ENCODE measurements at regions not wholly inside any gene's neighbourhood (a gene's known extent, or its start where the extent isn't known, plus 50 kb on each side); places are given as distances from the start of the nearest gene placed in this dataset.
"Not testable (repeated sequence)": the region's sequence is repeated elsewhere in the genome, so short reads cannot be mapped to it uniquely, and the experiment has no call there.

GRCh38 chr12:114491916-114492315 lies 86.0 kb upstream of the TBX5 start:
- no peaks in the 10 kb centered on the region for H3K4me1 Mint-ChIP-seq (ENCODE audit: low read depth in 2 of 2)
- H3K4me3 Mint-ChIP-seq = no peak overlapping the region
- H3K27me3 Mint-ChIP-seq = peaks cover 6 to 11% of the 10 kb centered on the region in 2 donors
- no peak overlapping the region for H3K27ac Mint-ChIP-seq
- no peak for DNase-seq
- H3K9me3 Mint-ChIP-seq = peaks cover 0 to 9% of the 10 kb centered on the region in 2 donors
- ATAC-seq (replicated peaks) = no peak
- H3K36me3 Mint-ChIP-seq (ENCODE audit: insufficient read depth) = no peaks in the 10 kb centered on the region

DNA sequence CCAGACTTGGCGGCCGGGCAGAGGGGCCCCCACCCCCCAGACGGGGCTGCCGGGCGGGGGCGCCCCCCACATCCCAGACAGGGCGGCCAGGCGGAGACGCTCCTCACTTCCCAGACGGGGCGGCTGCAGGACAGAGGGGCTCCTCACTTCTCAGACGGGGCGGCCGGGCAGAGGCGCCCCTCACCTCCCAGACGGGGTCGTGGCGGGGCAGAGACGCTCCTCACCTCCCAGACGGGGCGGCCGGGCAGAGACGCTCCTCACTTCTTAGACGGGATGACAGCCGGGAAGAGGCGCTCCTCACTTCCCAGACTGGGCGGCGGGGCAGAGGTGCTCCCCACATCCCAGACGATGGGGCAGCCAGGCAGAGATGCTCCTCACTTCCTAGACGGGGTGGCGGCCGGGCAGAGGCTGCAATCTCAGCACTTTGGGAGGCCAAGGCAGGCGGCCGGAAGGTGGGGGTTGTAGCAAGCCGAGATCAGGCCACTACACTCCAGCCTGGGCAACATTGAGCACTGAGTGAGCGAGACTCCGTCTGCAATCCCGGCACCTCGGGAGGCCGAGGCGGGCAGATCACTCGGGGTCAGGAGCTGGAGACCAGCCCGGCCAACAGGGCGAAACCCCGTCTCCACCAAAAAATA lies 79.0 kb upstream of the TBX5 start:
- DNase-seq; ATAC-seq (replicated peaks); H3K4me3 Mint-ChIP-seq: not testable (repeated sequence)

DNA sequence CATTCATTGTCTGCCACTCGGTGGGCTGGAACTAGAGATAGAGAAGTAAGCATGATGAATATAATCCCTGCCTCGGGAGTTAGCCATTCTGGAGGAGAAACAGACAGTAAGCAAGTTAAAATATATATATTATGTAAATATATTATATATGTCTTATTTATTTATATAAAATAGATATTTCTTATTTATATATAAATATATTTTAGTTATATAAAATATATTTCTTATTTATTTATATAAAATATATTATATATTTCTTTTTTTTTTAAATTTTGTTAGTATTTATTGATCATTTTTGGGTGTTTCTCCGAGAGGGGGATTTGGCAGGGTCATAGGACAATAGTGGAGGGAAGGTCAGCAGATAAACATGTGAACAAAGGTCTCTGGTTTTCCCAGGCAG lies 78.1 kb upstream of the TBX5 start:
- Mint-ChIP-seq H3K4me1 (ENCODE audit: low read depth in 2 of 2) (no peaks in the 10 kb centered on the region), H3K27ac (no peak overlapping the region), H3K36me3 (ENCODE audit: insufficient read depth) (no peaks in the 10 kb centered on the region), H3K4me3 (no peak overlapping the region), H3K9me3 (peaks cover 3 to 9% of the 10 kb centered on the region in 2 donors), H3K27me3 (peaks cover 28 to 36% of the 10 kb centered on the region in 2 donors)
- DNase-seq (no peak), ATAC-seq (replicated peaks) (no peak)

More for the DNA sequence above, 79.0 kb upstream of the TBX5 start:
- not testable (repeated sequence) for H3K27ac Mint-ChIP-seq; H3K9me3 Mint-ChIP-seq; H3K36me3 Mint-ChIP-seq (ENCODE audit: insufficient read depth); H3K4me1 Mint-ChIP-seq (ENCODE audit: low read depth in 2 of 2)
- H3K27me3 Mint-ChIP-seq = peaks cover 19 to 27% of the 10 kb centered on the region in 2 donors

DNA sequence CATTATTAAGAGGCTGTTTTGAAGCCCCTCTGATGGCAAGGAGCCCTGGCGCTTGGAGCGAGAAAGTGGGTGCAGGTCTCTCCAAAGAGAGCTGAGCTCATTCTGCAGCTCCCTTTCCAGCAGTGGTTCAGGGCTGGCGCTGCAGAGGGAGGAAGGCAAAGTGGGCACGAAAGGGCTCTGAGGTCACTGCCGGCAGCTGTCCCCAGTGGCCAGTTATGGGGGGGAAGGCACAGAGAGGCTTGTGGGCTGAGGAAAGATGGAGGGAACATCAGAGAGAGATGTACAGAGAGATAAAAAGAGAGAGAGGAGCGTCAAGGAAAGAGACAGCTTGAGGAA lies 75.2 kb upstream of the TBX5 start:
- H3K36me3 Mint-ChIP-seq (ENCODE audit: insufficient read depth) = no peaks in the 10 kb centered on the region
- peaks cover 44 to 56% of the 10 kb centered on the region in 2 donors for H3K27me3 Mint-ChIP-seq
- no peak for ATAC-seq (replicated peaks)

GRCh38 chr12:114480337-114481199 lies 74.6 kb upstream of the TBX5 start:
- Mint-ChIP-seq H3K27me3 (peaks cover 46 to 58% of the 10 kb centered on the region in 2 donors), H3K4me3 (peak overlapping the region in 1 of 2 donors; percentile 51)
- no peak for ATAC-seq (replicated peaks)

More for the DNA sequence above, 75.2 kb upstream of the TBX5 start:
- Mint-ChIP-seq H3K4me3 (no peak overlapping the region), H3K9me3 (peaks cover 0 to 3% of the 10 kb centered on the region in 2 donors), H3K27ac (no peak overlapping the region), H3K4me1 (ENCODE audit: low read depth in 2 of 2) (no peaks in the 10 kb centered on the region)
- no peak for DNase-seq

DNA sequence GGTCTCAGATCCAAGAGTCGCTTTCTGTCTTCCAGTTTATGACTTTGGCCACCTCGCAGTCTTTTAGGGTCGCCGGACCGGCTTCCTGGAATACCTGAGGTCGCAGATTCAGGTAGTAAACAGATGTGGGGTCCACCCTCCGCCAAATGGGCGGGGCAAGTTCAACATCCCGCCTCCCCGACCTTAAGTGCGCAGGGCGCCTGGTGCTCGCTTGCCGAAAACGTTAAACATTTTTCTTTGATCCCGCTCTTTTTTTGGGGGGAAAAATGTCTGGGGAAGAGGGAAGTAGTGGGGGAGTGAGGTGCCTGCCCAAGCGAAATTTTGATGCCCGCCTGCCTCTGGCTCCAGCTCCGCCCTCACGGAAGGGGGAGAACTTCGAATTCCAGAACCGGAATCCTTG lies 73.9 kb upstream of the TBX5 start:
- H3K4me1 Mint-ChIP-seq (ENCODE audit: low read depth in 2 of 2) = no peaks in the 10 kb centered on the region
- peak overlapping the region; percentile 20 to 51 for H3K4me3 Mint-ChIP-seq
- peaks cover 53 to 65% of the 10 kb centered on the region in 2 donors for H3K27me3 Mint-ChIP-seq
- H3K36me3 Mint-ChIP-seq (ENCODE audit: insufficient read depth) = no peaks in the 10 kb centered on the region
- peaks cover 4 to 7% of the 10 kb centered on the region in 2 donors for H3K9me3 Mint-ChIP-seq
- DNase-seq (no peak), ATAC-seq (replicated peaks) (no peak)
- H3K27ac Mint-ChIP-seq = no peak overlapping the region

More at GRCh38 chr12:114480337-114481199, 74.6 kb upstream of the TBX5 start:
- Mint-ChIP-seq H3K36me3 (ENCODE audit: insufficient read depth) (no peaks in the 10 kb centered on the region), H3K4me1 (ENCODE audit: low read depth in 2 of 2) (no peaks in the 10 kb centered on the region), H3K9me3 (peaks cover 2 to 3% of the 10 kb centered on the region in 2 donors), H3K27ac (no peak overlapping the region)
- DNase-seq = no peak

DNA sequence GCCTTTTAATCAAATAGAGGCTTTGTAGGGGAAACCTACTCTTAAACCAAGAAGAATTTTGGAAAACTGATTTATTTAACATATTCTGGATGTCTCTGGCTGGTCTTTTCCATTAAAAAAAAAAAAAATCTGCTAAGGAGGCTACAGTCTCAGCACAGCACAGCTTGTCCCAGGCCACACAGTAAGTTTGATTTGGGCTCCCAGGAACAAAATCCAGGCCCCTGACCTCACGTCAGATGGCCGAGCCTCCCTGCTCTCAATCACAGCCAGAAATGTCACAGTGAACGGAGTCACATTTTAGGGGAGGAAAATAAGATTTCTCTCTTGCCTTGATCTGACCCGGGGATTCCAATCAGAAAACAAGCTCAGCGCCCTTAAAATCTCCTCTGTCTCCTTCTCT lies 72.9 kb upstream of the TBX5 start:
- Mint-ChIP-seq H3K4me3 (no peak overlapping the region), H3K9me3 (peaks cover 4 to 7% of the 10 kb centered on the region in 2 donors), H3K4me1 (ENCODE audit: low read depth in 2 of 2) (no peaks in the 10 kb centered on the region), H3K27me3 (peaks cover 53 to 66% of the 10 kb centered on the region in 2 donors), H3K36me3 (ENCODE audit: insufficient read depth) (no peaks in the 10 kb centered on the region), H3K27ac (no peak overlapping the region)
- no peak for DNase-seq
- no peak for ATAC-seq (replicated peaks)

- H3K4me3 Mint-ChIP-seq = no peak overlapping the region
- no peak for DNase-seq
- ATAC-seq (replicated peaks) = no peak
- H3K9me3 Mint-ChIP-seq = peaks cover 4 to 7% of the 10 kb centered on the region in 2 donors
- H3K27me3 Mint-ChIP-seq = peaks cover 53 to 66% of the 10 kb centered on the region in 2 donors
- H3K27ac Mint-ChIP-seq = no peak overlapping the region
- H3K36me3 Mint-ChIP-seq (ENCODE audit: insufficient read depth) = no peaks in the 10 kb centered on the region
- H3K4me1 Mint-ChIP-seq (ENCODE audit: low read depth in 2 of 2) = no peaks in the 10 kb centered on the region
Measured at GRCh38 chr12:114477989-114478395, 72.0 kb upstream of the TBX5 start.

DNA sequence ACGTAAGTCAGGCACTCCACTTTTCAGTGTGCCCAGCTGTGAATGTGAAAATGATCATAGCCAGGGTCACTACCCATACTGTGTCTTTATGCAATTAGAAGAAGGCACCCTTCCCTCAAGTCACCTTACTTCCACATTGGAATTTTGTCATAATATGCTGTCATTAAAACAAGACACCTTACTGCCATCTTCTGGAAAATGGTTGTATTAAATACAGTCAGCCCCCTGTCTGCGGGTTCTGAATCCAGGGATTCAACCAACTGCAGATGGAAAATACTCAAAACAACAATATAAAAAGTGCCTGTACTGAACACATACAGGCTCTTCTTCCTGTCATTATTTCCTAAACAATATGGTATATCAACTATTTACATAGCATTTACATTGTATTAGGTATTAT lies 70.2 kb upstream of the TBX5 start:
- H3K27ac Mint-ChIP-seq = no peak overlapping the region
- no peak for ATAC-seq (replicated peaks)
- H3K9me3 Mint-ChIP-seq = peaks cover 2 to 7% of the 10 kb centered on the region in 2 donors
- no peaks in the 10 kb centered on the region for H3K36me3 Mint-ChIP-seq (ENCODE audit: insufficient read depth)
- DNase-seq = no peak
- H3K4me1 Mint-ChIP-seq (ENCODE audit: low read depth in 2 of 2) = no peaks in the 10 kb centered on the region
- H3K27me3 Mint-ChIP-seq = peaks cover 42 to 49% of the 10 kb centered on the region in 2 donors
- H3K4me3 Mint-ChIP-seq = no peak overlapping the region

- H3K9me3 Mint-ChIP-seq = peaks cover 2 to 7% of the 10 kb centered on the region in 2 donors
- peaks cover 22 to 36% of the 10 kb centered on the region in 2 donors for H3K27me3 Mint-ChIP-seq
- no peaks in the 10 kb centered on the region for H3K36me3 Mint-ChIP-seq (ENCODE audit: insufficient read depth)
- no peak overlapping the region for H3K4me3 Mint-ChIP-seq
- no peak for DNase-seq
- ATAC-seq (replicated peaks) = no peak
- no peak overlapping the region for H3K27ac Mint-ChIP-seq
- H3K4me1 Mint-ChIP-seq (ENCODE audit: low read depth in 2 of 2) = no peaks in the 10 kb centered on the region
Measured at GRCh38 chr12:114473717-114474116, 67.8 kb upstream of the TBX5 start.

GRCh38 chr12:114473018-114473417 lies 67.1 kb upstream of the TBX5 start:
- Mint-ChIP-seq H3K36me3 (ENCODE audit: insufficient read depth) (no peaks in the 10 kb centered on the region), H3K27ac (no peak overlapping the region), H3K4me3 (no peak overlapping the region), H3K4me1 (ENCODE audit: low read depth in 2 of 2) (no peaks in the 10 kb centered on the region), H3K27me3 (peaks cover 15 to 29% of the 10 kb centered on the region in 2 donors), H3K9me3 (peaks cover 2 to 7% of the 10 kb centered on the region in 2 donors)
- DNase-seq (no peak), ATAC-seq (replicated peaks) (no peak)

GRCh38 chr12:114457620-114458019 lies 51.7 kb upstream of the TBX5 start:
- H3K4me3 Mint-ChIP-seq = no peak overlapping the region
- peaks cover 6 to 9% of the 10 kb centered on the region in 2 donors for H3K27me3 Mint-ChIP-seq
- no peaks in the 10 kb centered on the region for H3K9me3 Mint-ChIP-seq
- H3K4me1 Mint-ChIP-seq (ENCODE audit: low read depth in 2 of 2) = no peaks in the 10 kb centered on the region
- H3K27ac Mint-ChIP-seq = no peak overlapping the region
- H3K36me3 Mint-ChIP-seq (ENCODE audit: insufficient read depth) = peaks cover 4% of the 10 kb centered on the region
- ATAC-seq (replicated peaks) = no peak
- DNase-seq = no peak

All from effector memory CD8-positive, alpha-beta T cell (primary cell).